Tibial nerve (tissue), 4 donors: ENCODE measurements at regions not wholly inside any gene's neighbourhood (a gene's known extent, or its start where the extent isn't known, plus 50 kb on each side); places are given as distances from the start of the nearest gene placed in this dataset.

Experiments used
- CTCF ChIP-seq, 5 experiments: fragments of 200-600 bp in 3 of 5; fragments of 450-650 bp in 2 of 5; sonication (generic) in 3 of 5; IDR thresholded peaks; one replicate each; pipeline ENCODE4 v1.5.1; 2016 to 2019; ENCODE audit warnings: antibody characterized with exemption in 5 of 5, mild to moderate bottlenecking in 3 of 5, moderate library complexity in 2 of 5
- EP300 ChIP-seq, 2 donors: sonication (generic); formaldehyde crosslinking; IDR thresholded peaks; one replicate each; pipeline ENCODE4 v1.6.1; 2017; ENCODE audit warnings: antibody characterized with exemption in 2 of 2, mild to moderate bottlenecking in 1 of 2
- POLR2A ChIP-seq, 2 donors: fragments of 450-650 bp; IDR thresholded peaks; one replicate each; pipeline ENCODE4 v1.6.1; 2017; ENCODE audit warnings: antibody characterized with exemption in 2 of 2, mild to moderate bottlenecking in 2 of 2, moderate library complexity in 2 of 2

GRCh38 chr6:21367649-21368154 lies 225.8 kb upstream of the SOX4 start:
- TF ChIP-seq CTCF (IDR thresholded peaks at IDR 0.05) (no peak), POLR2A (IDR thresholded peaks at IDR 0.05) (no peak), EP300 (IDR thresholded peaks at IDR 0.05) (no peak)
